Neural cell (in vitro differentiated cells): ENCODE measurements at regions not wholly inside any gene's neighbourhood (a gene's known extent, or its start where the extent isn't known, plus 50 kb on each side); places are given as distances from the start of the nearest gene placed in this dataset.

Source experiments
- H2AFZ ChIP-seq: fragments of 200-600, 300-800 bp; sonication (generic), shearing (Covaris generic); 2 replicates; pipeline ENCODE4 v1.6.0; 2014; ENCODE audit warnings: low read depth, mild to moderate bottlenecking, antibody characterized with exemption, low read length, moderate library complexity
- H3F3A ChIP-seq: fragments of 200-600 bp; shearing (Covaris generic); 2 replicates; pipeline ENCODE4 v1.6.1; 2016; ENCODE audit warnings: mild to moderate bottlenecking, moderate library complexity, mixed read lengths, antibody characterized with exemption, low read length; ENCODE audit not compliant: insufficient read depth, poor library complexity, severe bottlenecking
- H3K27ac ChIP-seq: fragments of 200-600, 300-800 bp; sonication (generic), shearing (Covaris generic); 2 replicates; pipeline ENCODE4 v1.5.1; 2014; ENCODE audit warnings: mild to moderate bottlenecking, low read length, moderate library complexity
- H3K27me3 ChIP-seq: fragments of 300-800, 200-600 bp; sonication (generic), shearing (Covaris generic); 2 replicates; pipeline ENCODE4 v1.6.0; 2014; ENCODE audit warnings: mild to moderate bottlenecking, low read depth, low read length, moderate library complexity; ENCODE audit not compliant: insufficient read depth
- H3K36me3 ChIP-seq: fragments of 300-800, 200-600 bp; sonication (generic), shearing (Covaris generic); 2 replicates; pipeline ENCODE4 v1.5.1; 2014; ENCODE audit warnings: mild to moderate bottlenecking, antibody characterized with exemption, low read length, moderate library complexity; ENCODE audit not compliant: insufficient read depth
- H3K4me2 ChIP-seq: fragments of 300-800, 200-600 bp; sonication (generic), shearing (Covaris generic); 2 replicates; pipeline ENCODE4 v1.6.0; 2014; ENCODE audit warnings: mild to moderate bottlenecking, low read length
- H3K4me3 ChIP-seq: fragments of 300-800, 200-600 bp; sonication (generic), shearing (Covaris generic); 2 replicates; pipeline ENCODE4 v1.5.1; 2014; ENCODE audit warnings: mild to moderate bottlenecking, low read length, moderate library complexity
- H3K79me2 ChIP-seq: fragments of 200-600 bp; shearing (Covaris generic); replicated peaks from 2 replicates; pipeline ENCODE4 v1.6.0; 2014; ENCODE audit warnings: mild to moderate bottlenecking, low read length, moderate library complexity; ENCODE audit not compliant: insufficient read depth
- H3K9ac ChIP-seq: fragments of 300-800, 200-600 bp; sonication (generic), shearing (Covaris generic); 2 replicates; pipeline ENCODE4 v1.6.1; 2016; ENCODE audit warnings: mild to moderate bottlenecking, low read length, mixed read lengths
- H3K9me2 ChIP-seq: fragments of 200-600 bp; shearing (Covaris generic); 2 replicates; pipeline ENCODE4 v1.6.1; 2016; ENCODE audit warnings: mild to moderate bottlenecking, low read length, mixed read lengths; ENCODE audit not compliant: insufficient read depth
- H3K9me3 ChIP-seq: fragments of 200-600, 300-800 bp; sonication (generic), shearing (Covaris generic); 2 replicates; pipeline ENCODE4 v1.6.1; 2016; ENCODE audit warnings: mild to moderate bottlenecking, mixed run types, low read length, moderate library complexity, mixed read lengths
- H4K20me1 ChIP-seq: fragments of 200-600 bp; shearing (Covaris generic); 2 replicates; pipeline ENCODE4 v1.6.1; 2016; ENCODE audit warnings: mild to moderate bottlenecking, mixed run types; ENCODE audit not compliant: insufficient read depth
- CTCF ChIP-seq: fragments of 450-650 bp; IDR thresholded peaks from 2 replicates; pipeline ENCODE4 v1.5.1; 2014; ENCODE audit warnings: antibody characterized with exemption, mild to moderate bottlenecking, moderate library complexity; ENCODE audit not compliant: poor library complexity, severe bottlenecking
- EP300 ChIP-seq: fragments of 450-650 bp; conservative IDR thresholded peaks from 2 replicates; pipeline ENCODE4 v1.6.1; 2014; ENCODE audit warnings: antibody characterized with exemption, mild to moderate bottlenecking, moderate library complexity; ENCODE audit not compliant: poor library complexity, severe bottlenecking
- EZH2 ChIP-seq: fragments of 200-600, 300-800 bp; shearing (Covaris generic), sonication (generic); IDR thresholded peaks from 2 replicates; pipeline ENCODE4 v1.6.1; 2014; ENCODE audit warnings: antibody characterized with exemption, low read length, borderline replicate concordance, mild to moderate bottlenecking; ENCODE audit not compliant: insufficient read depth, poor library complexity, severe bottlenecking
- MXI1 ChIP-seq: fragments of 450-650 bp; conservative IDR thresholded peaks from 2 replicates; pipeline ENCODE4 v1.6.1; 2014; ENCODE audit warnings: antibody characterized with exemption, mild to moderate bottlenecking; ENCODE audit not compliant: poor library complexity, severe bottlenecking
- POLR2AphosphoS5 ChIP-seq: IDR thresholded peaks from 2 replicates; pipeline ENCODE4 v1.6.1; 2012
- RAD21 ChIP-seq: fragments of 450-650 bp; conservative IDR thresholded peaks from 2 replicates; pipeline ENCODE4 v1.6.1; 2014; ENCODE audit warnings: antibody characterized with exemption, mild to moderate bottlenecking, moderate library complexity
- REST ChIP-seq: IDR thresholded peaks from 2 replicates; pipeline ENCODE4 v1.6.1; 2012; ENCODE audit warnings: borderline replicate concordance
- SMC3 ChIP-seq: fragments of 450-650 bp; conservative IDR thresholded peaks from 2 replicates; pipeline ENCODE4 v1.6.1; 2014; ENCODE audit warnings: antibody characterized with exemption, mild to moderate bottlenecking, moderate library complexity; ENCODE audit not compliant: poor library complexity
- TAF1 ChIP-seq: IDR thresholded peaks from 2 replicates; pipeline ENCODE4 v1.6.1; 2012; ENCODE audit warnings: low read depth

GRCh38 chr13:23510979-23511735 lies 59.1 kb upstream of the TNFRSF19 start:
- H3K9ac ChIP-seq, result no peak overlapping the region
- no peaks in the 10 kb centered on the region for H3K9me3 ChIP-seq
- no peaks in the 10 kb centered on the region for H3K9me2 ChIP-seq
- no peak overlapping the region for H2AFZ ChIP-seq
- H3K27ac ChIP-seq, result no peak overlapping the region
- no peak overlapping the region for H3K4me3 ChIP-seq
- H3F3A ChIP-seq, result no peaks in the 10 kb centered on the region
- H3K4me2 ChIP-seq, result no peak overlapping the region
- H3K36me3 ChIP-seq, result no peaks in the 10 kb centered on the region
- no peaks in the 10 kb centered on the region for H3K27me3 ChIP-seq
- peak; percentile 27 for TF ChIP-seq CTCF
- peak; percentile 28 for TF ChIP-seq SMC3
- TF ChIP-seq EP300, result no peak
- H3K79me2 ChIP-seq, result no peaks in the 10 kb centered on the region
- H4K20me1 ChIP-seq, result no peaks in the 10 kb centered on the region

- no peaks in the 10 kb centered on the region for H3K27me3 ChIP-seq
- no peaks in the 10 kb centered on the region for H3K9me3 ChIP-seq
- no peak overlapping the region for H3K4me2 ChIP-seq
- no peaks in the 10 kb centered on the region for H4K20me1 ChIP-seq
- no peaks in the 10 kb centered on the region for H3K79me2 ChIP-seq
- no peak overlapping the region for H3K4me3 ChIP-seq
- no peaks in the 10 kb centered on the region for H3K9me2 ChIP-seq
- no peak overlapping the region for H3K9ac ChIP-seq
- H3K36me3 ChIP-seq, result no peaks in the 10 kb centered on the region
- no peaks in the 10 kb centered on the region for H3F3A ChIP-seq
- no peak overlapping the region for H3K27ac ChIP-seq
- no peak for TF ChIP-seq MXI1
- no peak overlapping the region for H2AFZ ChIP-seq
These were observed 57.3 kb upstream of the TNFRSF19 start for GRCh38 chr13:23512762-23513395.

GRCh38 chr13:23513455-23513854 lies 56.8 kb upstream of the TNFRSF19 start:
- no peaks in the 10 kb centered on the region for H4K20me1 ChIP-seq
- no peak overlapping the region for H3K4me2 ChIP-seq
- H3K9me2 ChIP-seq, result no peaks in the 10 kb centered on the region
- H3F3A ChIP-seq, result no peaks in the 10 kb centered on the region
- no peaks in the 10 kb centered on the region for H3K27me3 ChIP-seq
- H3K79me2 ChIP-seq, result no peaks in the 10 kb centered on the region
- no peaks in the 10 kb centered on the region for H3K9me3 ChIP-seq
- TF ChIP-seq SMC3 (no peak), CTCF (no peak), TAF1 (no peak), POLR2AphosphoS5 (no peak), REST (no peak), RAD21 (no peak), EP300 (no peak), EZH2 (no peak), MXI1 (no peak)
- H3K4me3 ChIP-seq, result no peak overlapping the region
- H2AFZ ChIP-seq, result no peak overlapping the region
- H3K36me3 ChIP-seq, result no peaks in the 10 kb centered on the region
- no peak overlapping the region for H3K27ac ChIP-seq
- no peak overlapping the region for H3K9ac ChIP-seq
